ENCODE measurements at regions not wholly inside any gene's neighbourhood (a gene's known extent, or its start where the extent isn't known, plus 50 kb on each side); places are given as distances from the start of the nearest gene placed in this dataset.

GRCh38 chr2:53091183-53091582 is 676.4 kb upstream of the CHAC2 start:
- H3K27me3 ChIP-seq (ENCODE audit: control insufficient read depth in 2 of 2, insufficient read depth in 1 of 2, low read length in 1 of 2), result no peaks in the 10 kb centered on the region
- H3K27ac ChIP-seq (ENCODE audit: low read depth in 1 of 2, low read length in 1 of 2), result no peak overlapping the region
- H3K4me3 ChIP-seq (ENCODE audit: low read length in 2 of 2), result no peak overlapping the region
- peaks cover 0 to 3% of the 10 kb centered on the region in 2 donors for H3K9me3 ChIP-seq (ENCODE audit: control insufficient read depth in 2 of 2, insufficient read depth in 1 of 2, low read length in 1 of 2)
- H3K4me1 ChIP-seq (ENCODE audit: control insufficient read depth in 2 of 2, insufficient read depth in 2 of 2, low read length in 2 of 2), result no peaks in the 10 kb centered on the region
- no peak for DNase-seq (ENCODE audit: low read depth in 6 of 9, low spot score in 9 of 9)
- H3K36me3 ChIP-seq (ENCODE audit: control insufficient read depth in 2 of 2, insufficient read depth in 2 of 2, low read length in 1 of 2), result no peaks in the 10 kb centered on the region

GRCh38 chr2:53087874-53088461 is 679.6 kb upstream of the CHAC2 start:
- H3K4me3 ChIP-seq (ENCODE audit: low read length in 2 of 2), result no peak overlapping the region
- no peaks in the 10 kb centered on the region for H3K27me3 ChIP-seq (ENCODE audit: control insufficient read depth in 2 of 2, insufficient read depth in 1 of 2, low read length in 1 of 2)
- no peak for DNase-seq (ENCODE audit: low read depth in 6 of 9, low spot score in 9 of 9)
- 81% methylated on average over 4 of the region's 4 CpGs for WGBS
- H3K4me1 ChIP-seq (ENCODE audit: control insufficient read depth in 2 of 2, insufficient read depth in 2 of 2, low read length in 2 of 2), result no peaks in the 10 kb centered on the region
- peaks cover 0 to 3% of the 10 kb centered on the region in 2 donors for H3K9me3 ChIP-seq (ENCODE audit: control insufficient read depth in 2 of 2, insufficient read depth in 1 of 2, low read length in 1 of 2)
- no peak overlapping the region for H3K27ac ChIP-seq (ENCODE audit: low read depth in 1 of 2, low read length in 1 of 2)
- H3K36me3 ChIP-seq (ENCODE audit: control insufficient read depth in 2 of 2, insufficient read depth in 2 of 2, low read length in 1 of 2), result no peaks in the 10 kb centered on the region

- no peaks in the 10 kb centered on the region for H3K27me3 ChIP-seq (ENCODE audit: control insufficient read depth in 2 of 2, insufficient read depth in 1 of 2, low read length in 1 of 2)
- no peaks in the 10 kb centered on the region for H3K4me1 ChIP-seq (ENCODE audit: control insufficient read depth in 2 of 2, insufficient read depth in 2 of 2, low read length in 2 of 2)
- no peak overlapping the region for H3K27ac ChIP-seq (ENCODE audit: low read depth in 1 of 2, low read length in 1 of 2)
- no peak for DNase-seq (ENCODE audit: low read depth in 6 of 9, low spot score in 9 of 9)
- H3K9me3 ChIP-seq (ENCODE audit: control insufficient read depth in 2 of 2, insufficient read depth in 1 of 2, low read length in 1 of 2), result peaks cover 0 to 3% of the 10 kb centered on the region in 2 donors
- no peaks in the 10 kb centered on the region for H3K36me3 ChIP-seq (ENCODE audit: control insufficient read depth in 2 of 2, insufficient read depth in 2 of 2, low read length in 1 of 2)
- no peak overlapping the region for H3K4me3 ChIP-seq (ENCODE audit: low read length in 2 of 2)
- 83% methylated on average over 1 of the region's 1 CpG for WGBS
Observed at GRCh38 chr2:53087262-53087873, 680.2 kb upstream of the CHAC2 start.

DNA sequence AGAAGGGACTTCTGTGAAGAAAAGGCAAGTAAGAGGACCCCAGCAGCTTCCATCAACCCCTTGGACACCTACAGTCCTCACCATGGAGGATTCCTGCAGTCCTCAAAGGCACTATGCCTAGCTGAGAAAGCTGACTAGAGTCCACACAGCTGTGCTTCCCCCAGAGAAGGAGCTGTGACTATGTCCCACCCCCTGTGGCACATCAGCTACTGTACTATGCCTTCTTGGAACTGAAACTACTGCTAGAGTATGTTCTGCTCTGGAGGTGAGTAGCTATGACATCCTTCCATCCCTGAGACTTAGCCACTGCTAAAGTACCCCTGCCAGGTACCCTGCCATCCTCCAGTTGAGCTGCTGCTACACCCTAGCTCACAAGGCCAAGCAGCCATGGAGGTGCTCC is 690.2 kb upstream of the CHAC2 start:
- Histone ChIP-seq H3K27ac (ENCODE audit: low read depth in 1 of 2, low read length in 1 of 2) (no peak overlapping the region), H3K36me3 (ENCODE audit: control insufficient read depth in 2 of 2, insufficient read depth in 2 of 2, low read length in 1 of 2) (no peaks in the 10 kb centered on the region), H3K4me1 (ENCODE audit: control insufficient read depth in 2 of 2, insufficient read depth in 2 of 2, low read length in 2 of 2) (no peaks in the 10 kb centered on the region), H3K27me3 (ENCODE audit: control insufficient read depth in 2 of 2, insufficient read depth in 1 of 2, low read length in 1 of 2) (no peaks in the 10 kb centered on the region), H3K9me3 (ENCODE audit: control insufficient read depth in 2 of 2, insufficient read depth in 1 of 2, low read length in 1 of 2) (peaks cover 0 to 3% of the 10 kb centered on the region in 2 donors), H3K4me3 (ENCODE audit: low read length in 2 of 2) (no peak overlapping the region)
- DNase-seq (ENCODE audit: low read depth in 6 of 9, low spot score in 9 of 9), result no peak

GRCh38 chr2:53075760-53076159 is 691.8 kb upstream of the CHAC2 start:
- peaks cover 0 to 3% of the 10 kb centered on the region in 2 donors for H3K9me3 ChIP-seq (ENCODE audit: control insufficient read depth in 2 of 2, insufficient read depth in 1 of 2, low read length in 1 of 2)
- no peak overlapping the region for H3K4me3 ChIP-seq (ENCODE audit: low read length in 2 of 2)
- no peak for DNase-seq (ENCODE audit: low read depth in 6 of 9, low spot score in 9 of 9)
- no peaks in the 10 kb centered on the region for H3K4me1 ChIP-seq (ENCODE audit: control insufficient read depth in 2 of 2, insufficient read depth in 2 of 2, low read length in 2 of 2)
- no peaks in the 10 kb centered on the region for H3K36me3 ChIP-seq (ENCODE audit: control insufficient read depth in 2 of 2, insufficient read depth in 2 of 2, low read length in 1 of 2)
- H3K27me3 ChIP-seq (ENCODE audit: control insufficient read depth in 2 of 2, insufficient read depth in 1 of 2, low read length in 1 of 2), result no peaks in the 10 kb centered on the region
- WGBS, result 97% methylated on average over 1 of the region's 1 CpG
- H3K27ac ChIP-seq (ENCODE audit: low read depth in 1 of 2, low read length in 1 of 2), result no peak overlapping the region

GRCh38 chr2:53067533-53067932 is 700.1 kb upstream of the CHAC2 start:
- 66% methylated on average over 2 of the region's 2 CpGs for WGBS
- Histone ChIP-seq H3K4me3 (ENCODE audit: low read length in 2 of 2) (no peak overlapping the region), H3K27me3 (ENCODE audit: control insufficient read depth in 2 of 2, insufficient read depth in 1 of 2, low read length in 1 of 2) (no peaks in the 10 kb centered on the region), H3K4me1 (ENCODE audit: control insufficient read depth in 2 of 2, insufficient read depth in 2 of 2, low read length in 2 of 2) (no peaks in the 10 kb centered on the region), H3K9me3 (ENCODE audit: control insufficient read depth in 2 of 2, insufficient read depth in 1 of 2, low read length in 1 of 2) (no peaks in the 10 kb centered on the region), H3K36me3 (ENCODE audit: control insufficient read depth in 2 of 2, insufficient read depth in 2 of 2, low read length in 1 of 2) (no peaks in the 10 kb centered on the region), H3K27ac (ENCODE audit: low read depth in 1 of 2, low read length in 1 of 2) (no peak overlapping the region)
- DNase-seq (ENCODE audit: low read depth in 6 of 9, low spot score in 9 of 9), result no peak

DNA sequence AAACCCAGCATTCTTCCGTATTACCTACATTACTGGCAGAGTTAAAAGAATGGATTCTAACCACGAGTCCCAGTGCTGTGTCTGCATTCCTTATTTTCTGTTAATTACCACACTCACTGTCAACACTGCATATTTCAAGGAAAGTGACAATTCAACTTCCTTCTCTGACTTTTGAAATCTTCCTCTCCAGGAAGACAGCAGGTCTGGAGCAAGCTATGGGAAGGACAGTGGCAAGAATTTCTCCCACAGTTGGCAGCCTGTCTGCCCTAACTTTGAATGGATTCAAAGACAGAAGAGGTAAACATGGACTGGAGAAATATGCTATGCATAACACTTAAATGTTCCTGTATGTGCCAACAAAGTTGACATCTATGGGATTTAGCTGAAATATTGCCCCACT is 700.5 kb upstream of the CHAC2 start:
- Histone ChIP-seq H3K9me3 (ENCODE audit: control insufficient read depth in 2 of 2, insufficient read depth in 1 of 2, low read length in 1 of 2) (no peaks in the 10 kb centered on the region), H3K4me1 (ENCODE audit: control insufficient read depth in 2 of 2, insufficient read depth in 2 of 2, low read length in 2 of 2) (no peaks in the 10 kb centered on the region), H3K4me3 (ENCODE audit: low read length in 2 of 2) (no peak overlapping the region), H3K27ac (ENCODE audit: low read depth in 1 of 2, low read length in 1 of 2) (no peak overlapping the region), H3K27me3 (ENCODE audit: control insufficient read depth in 2 of 2, insufficient read depth in 1 of 2, low read length in 1 of 2) (no peaks in the 10 kb centered on the region), H3K36me3 (ENCODE audit: control insufficient read depth in 2 of 2, insufficient read depth in 2 of 2, low read length in 1 of 2) (no peaks in the 10 kb centered on the region)
- no peak for DNase-seq (ENCODE audit: low read depth in 6 of 9, low spot score in 9 of 9)
- 59% methylated on average over 2 of the region's 2 CpGs for WGBS

DNA sequence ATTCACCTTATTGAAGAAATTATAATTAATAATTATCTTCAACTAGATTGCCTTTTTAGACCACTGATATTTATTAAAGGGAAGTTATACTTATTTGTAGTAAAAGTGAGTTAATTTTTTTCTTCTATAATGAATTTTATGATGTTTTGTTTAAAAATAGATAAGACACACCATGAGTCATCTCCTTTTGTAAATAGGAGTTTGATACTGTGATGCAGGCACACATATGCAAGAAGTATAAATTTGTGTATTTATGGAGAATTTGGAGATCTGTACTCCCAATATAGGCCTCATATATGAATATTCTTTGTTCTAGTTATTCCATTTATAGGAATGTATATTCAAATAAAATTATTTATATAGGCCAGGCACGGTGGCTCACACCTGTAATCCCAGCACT is 703.5 kb upstream of the CHAC2 start:
- 96% methylated on average over 1 of the region's 1 CpG for WGBS
- no peaks in the 10 kb centered on the region for H3K9me3 ChIP-seq (ENCODE audit: control insufficient read depth in 2 of 2, insufficient read depth in 1 of 2, low read length in 1 of 2)
- H3K4me3 ChIP-seq (ENCODE audit: low read length in 2 of 2), result no peak overlapping the region
- no peak overlapping the region for H3K27ac ChIP-seq (ENCODE audit: low read depth in 1 of 2, low read length in 1 of 2)
- no peaks in the 10 kb centered on the region for H3K4me1 ChIP-seq (ENCODE audit: control insufficient read depth in 2 of 2, insufficient read depth in 2 of 2, low read length in 2 of 2)
- DNase-seq (ENCODE audit: low read depth in 6 of 9, low spot score in 9 of 9), result no peak
- H3K27me3 ChIP-seq (ENCODE audit: control insufficient read depth in 2 of 2, insufficient read depth in 1 of 2, low read length in 1 of 2), result no peaks in the 10 kb centered on the region
- no peaks in the 10 kb centered on the region for H3K36me3 ChIP-seq (ENCODE audit: control insufficient read depth in 2 of 2, insufficient read depth in 2 of 2, low read length in 1 of 2)

- Histone ChIP-seq H3K27ac (ENCODE audit: low read depth in 1 of 2, low read length in 1 of 2) (no peak overlapping the region), H3K9me3 (ENCODE audit: control insufficient read depth in 2 of 2, insufficient read depth in 1 of 2, low read length in 1 of 2) (no peaks in the 10 kb centered on the region), H3K4me3 (ENCODE audit: low read length in 2 of 2) (no peak overlapping the region), H3K36me3 (ENCODE audit: control insufficient read depth in 2 of 2, insufficient read depth in 2 of 2, low read length in 1 of 2) (no peaks in the 10 kb centered on the region), H3K4me1 (ENCODE audit: control insufficient read depth in 2 of 2, insufficient read depth in 2 of 2, low read length in 2 of 2) (no peaks in the 10 kb centered on the region), H3K27me3 (ENCODE audit: control insufficient read depth in 2 of 2, insufficient read depth in 1 of 2, low read length in 1 of 2) (no peaks in the 10 kb centered on the region)
- DNase-seq (ENCODE audit: low read depth in 6 of 9, low spot score in 9 of 9), result no peak
- WGBS, result 96% methylated on average over 3 of the region's 3 CpGs
Observed at GRCh38 chr2:53058526-53058925, 709.1 kb upstream of the CHAC2 start.
